ENCODE measurements at regions not wholly inside any gene's neighbourhood (a gene's known extent, or its start where the extent isn't known, plus 50 kb on each side); places are given as distances from the start of the nearest gene placed in this dataset.

DNA sequence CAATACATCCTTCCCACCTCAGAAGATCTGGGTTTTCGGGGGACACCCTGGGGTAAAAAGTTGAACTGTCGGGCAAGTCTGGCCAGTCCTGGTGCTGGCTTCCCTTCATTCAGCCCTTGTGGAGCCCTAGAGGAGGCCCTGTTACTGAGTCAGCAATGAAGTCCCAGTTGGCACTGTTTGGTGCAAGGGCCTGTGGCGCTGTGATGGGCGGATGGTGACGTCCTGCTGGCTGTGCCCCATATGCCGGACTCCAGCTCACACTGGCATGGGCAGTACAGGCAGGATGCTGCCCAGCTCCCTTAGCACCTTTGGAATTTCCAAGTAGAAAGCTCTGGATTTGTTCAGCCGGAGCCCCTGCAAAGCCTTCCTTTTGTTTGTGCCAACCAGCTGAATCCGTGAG is 186.2 kb upstream of the PMEPA1 start:
- no peaks in the 10 kb centered on the region for H3K9me3 Mint-ChIP-seq
- H3K27ac ChIP-seq (ENCODE audit: low read depth, low read length): no peak overlapping the region
- no peak overlapping the region for H3K4me3 Mint-ChIP-seq
- H3K4me3 ChIP-seq (ENCODE audit: low read length): no peak overlapping the region
- H3K4me1 ChIP-seq (ENCODE audit: insufficient read depth, low read length): no peaks in the 10 kb centered on the region
- H3K27ac Mint-ChIP-seq: no peak overlapping the region
- no peaks in the 10 kb centered on the region for H3K9me3 ChIP-seq (ENCODE audit: low read length)
- H3K4me1 Mint-ChIP-seq: no peaks in the 10 kb centered on the region
- no peaks in the 10 kb centered on the region for H3K36me3 ChIP-seq (ENCODE audit: insufficient read depth, low read length)
- CTCF ChIA-PET: no interaction called here
- no peak for DNase-seq
- H3K36me3 Mint-ChIP-seq: no peaks in the 10 kb centered on the region
- POLR2A ChIA-PET: no interaction called here
- H3K27me3 Mint-ChIP-seq: peaks cover 17 to 34% of the 10 kb centered on the region in 2 donors
- no peaks in the 10 kb centered on the region for H3K27me3 ChIP-seq (ENCODE audit: insufficient read depth, low read length, poor library complexity, severe bottlenecking)

DNA sequence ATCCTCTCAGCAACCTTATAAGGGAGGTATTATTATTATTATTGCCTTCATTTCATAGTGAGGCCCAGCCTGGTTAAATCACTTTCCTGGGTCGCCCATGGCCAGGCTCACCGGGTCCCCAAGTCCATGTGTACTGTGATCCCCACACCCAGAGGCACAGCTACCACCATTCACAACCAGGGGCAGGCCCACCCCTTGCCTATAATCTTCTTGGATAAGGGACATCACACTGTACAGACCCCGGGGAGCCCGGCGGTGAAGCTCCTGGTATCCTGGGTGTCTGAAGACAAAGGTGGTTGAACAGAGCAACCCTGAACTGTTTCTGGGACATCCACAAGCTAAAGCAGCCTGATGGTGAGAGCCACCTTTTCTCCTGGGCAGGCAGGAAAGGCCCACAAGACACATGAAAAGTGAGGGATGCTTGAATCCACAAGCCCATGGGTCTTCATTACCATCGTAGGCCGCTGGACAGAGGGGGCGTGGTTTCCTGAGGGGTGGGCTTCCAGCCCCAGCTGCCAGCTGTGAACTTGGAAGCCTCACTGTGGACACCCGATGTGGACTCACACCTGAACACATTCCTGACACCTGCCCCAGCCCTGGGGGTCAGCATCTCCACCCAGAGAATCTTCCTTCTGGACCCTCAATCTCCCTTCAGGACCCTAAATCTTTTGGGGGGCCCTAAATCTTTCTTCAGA is 185.5 kb upstream of the PMEPA1 start:
- Histone ChIP-seq H3K36me3 (ENCODE audit: insufficient read depth, low read length) (no peaks in the 10 kb centered on the region), H3K27ac (ENCODE audit: low read depth, low read length) (no peak overlapping the region), H3K4me3 (ENCODE audit: low read length) (no peak overlapping the region), H3K9me3 (ENCODE audit: low read length) (no peaks in the 10 kb centered on the region), H3K27me3 (ENCODE audit: insufficient read depth, low read length, poor library complexity, severe bottlenecking) (no peaks in the 10 kb centered on the region), H3K4me1 (ENCODE audit: insufficient read depth, low read length) (no peaks in the 10 kb centered on the region)
- no peaks in the 10 kb centered on the region for H3K4me1 Mint-ChIP-seq
- H3K4me3 Mint-ChIP-seq: no peak overlapping the region
- H3K36me3 Mint-ChIP-seq: no peaks in the 10 kb centered on the region
- POLR2A ChIA-PET: no interaction called here
- no peaks in the 10 kb centered on the region for H3K9me3 Mint-ChIP-seq
- peaks cover 13 to 30% of the 10 kb centered on the region in 2 donors for H3K27me3 Mint-ChIP-seq
- CTCF ChIA-PET: no interaction called here
- peak overlapping the region in 1 of 8 donors; percentile 65 for H3K27ac Mint-ChIP-seq
- no peak for DNase-seq

DNA sequence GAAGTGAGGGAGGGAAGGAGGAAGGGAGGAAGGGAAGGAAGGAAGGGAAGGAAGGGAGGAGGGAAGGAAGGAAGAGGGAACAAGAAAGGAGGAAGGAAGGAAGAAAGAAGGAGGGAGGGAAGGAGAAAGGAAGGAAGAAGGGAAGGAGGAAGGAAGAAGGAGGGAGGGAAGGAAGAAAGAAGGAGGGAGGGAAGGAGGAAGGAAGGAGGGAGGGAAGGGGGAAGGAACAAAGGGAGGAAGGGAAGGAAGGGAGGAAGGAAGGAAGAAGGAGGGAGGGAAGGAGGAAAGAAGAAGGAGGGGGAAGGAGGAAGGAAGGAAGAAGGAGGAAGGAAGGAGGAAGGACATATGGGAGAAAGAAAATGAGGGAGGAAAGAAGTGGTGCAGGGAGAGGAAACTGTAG is 184.7 kb upstream of the PMEPA1 start:
- Histone ChIP-seq H3K27me3 (ENCODE audit: insufficient read depth, low read length, poor library complexity, severe bottlenecking) (no peaks in the 10 kb centered on the region), H3K27ac (ENCODE audit: low read depth, low read length) (no peak overlapping the region), H3K4me3 (ENCODE audit: low read length) (no peak overlapping the region), H3K9me3 (ENCODE audit: low read length) (no peaks in the 10 kb centered on the region), H3K4me1 (ENCODE audit: insufficient read depth, low read length) (no peaks in the 10 kb centered on the region), H3K36me3 (ENCODE audit: insufficient read depth, low read length) (no peaks in the 10 kb centered on the region)
- DNase-seq: no peak
- H3K4me3 Mint-ChIP-seq: no peak overlapping the region
- no peaks in the 10 kb centered on the region for H3K36me3 Mint-ChIP-seq
- no peaks in the 10 kb centered on the region for H3K9me3 Mint-ChIP-seq
- peaks cover 13 to 32% of the 10 kb centered on the region in 2 donors for H3K27me3 Mint-ChIP-seq
- no peak overlapping the region for H3K27ac Mint-ChIP-seq
- CTCF ChIA-PET: no interaction called here
- POLR2A ChIA-PET: no interaction called here
- H3K4me1 Mint-ChIP-seq: no peaks in the 10 kb centered on the region

DNA sequence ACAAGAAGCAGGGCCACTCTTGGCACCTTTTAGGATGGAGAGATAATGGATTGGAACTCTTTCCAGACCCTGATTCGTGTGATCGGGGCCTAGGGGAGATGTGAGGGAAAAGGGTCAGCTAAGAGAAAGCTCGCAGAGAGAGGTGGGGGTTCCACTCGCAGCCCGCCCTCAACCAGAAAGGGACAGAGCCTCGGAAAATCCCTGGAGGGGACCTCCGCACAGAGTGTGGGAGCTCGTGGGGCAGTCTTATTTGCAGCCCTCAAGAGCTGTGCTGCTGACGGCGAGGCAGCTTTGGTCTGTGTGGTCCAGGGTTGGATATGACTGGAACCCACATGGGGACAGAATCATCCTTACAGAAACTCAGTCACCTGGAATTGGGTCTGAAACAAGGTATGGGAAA is 184.3 kb upstream of the PMEPA1 start:
- no peaks in the 10 kb centered on the region for H3K27me3 ChIP-seq (ENCODE audit: insufficient read depth, low read length, poor library complexity, severe bottlenecking)
- H3K9me3 ChIP-seq (ENCODE audit: low read length): no peaks in the 10 kb centered on the region
- DNase-seq: no peak
- Mint-ChIP-seq H3K4me3 (no peak overlapping the region), H3K27me3 (peaks cover 13 to 28% of the 10 kb centered on the region in 2 donors), H3K27ac (no peak overlapping the region), H3K36me3 (no peaks in the 10 kb centered on the region), H3K4me1 (no peaks in the 10 kb centered on the region), H3K9me3 (no peaks in the 10 kb centered on the region)
- no peak overlapping the region for H3K27ac ChIP-seq (ENCODE audit: low read depth, low read length)
- CTCF ChIA-PET: no interaction called here
- POLR2A ChIA-PET: no interaction called here
- no peaks in the 10 kb centered on the region for H3K36me3 ChIP-seq (ENCODE audit: insufficient read depth, low read length)
- no peaks in the 10 kb centered on the region for H3K4me1 ChIP-seq (ENCODE audit: insufficient read depth, low read length)
- no peak overlapping the region for H3K4me3 ChIP-seq (ENCODE audit: low read length)

DNA sequence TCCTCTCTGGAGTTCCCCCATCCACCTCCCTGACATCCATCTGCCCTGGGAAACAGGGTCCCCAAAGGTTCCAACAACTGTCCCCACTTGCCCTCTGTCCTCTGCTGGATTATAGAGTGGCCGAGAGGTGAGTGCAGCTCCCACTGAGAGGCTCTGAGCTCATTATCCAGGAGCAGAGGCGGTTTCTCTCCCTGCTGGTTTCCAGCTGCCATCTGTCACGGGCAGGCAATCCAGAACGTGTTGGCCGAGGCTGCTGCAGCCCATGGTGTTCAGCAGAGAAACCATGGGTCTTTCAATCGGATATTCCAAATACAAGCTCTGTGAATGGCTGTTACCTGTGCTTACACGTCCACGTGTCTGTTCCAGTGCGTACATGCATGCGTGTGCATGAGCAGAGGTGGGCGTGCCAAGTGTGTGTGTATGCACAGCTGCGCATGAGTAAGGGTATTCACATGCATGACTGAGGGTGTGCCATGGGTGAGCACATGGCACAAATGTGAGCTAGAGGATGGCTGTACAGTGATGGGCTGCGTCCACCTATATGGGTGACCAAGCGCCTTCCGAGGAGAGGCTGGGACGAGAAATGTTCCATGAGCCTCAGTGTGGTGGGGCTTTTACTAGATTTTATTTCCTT is 183.7 kb upstream of the PMEPA1 start:
- no peaks in the 10 kb centered on the region for H3K36me3 ChIP-seq (ENCODE audit: insufficient read depth, low read length)
- ChIA-PET POLR2A (no interaction called here), CTCF (no interaction called here)
- H3K4me1 ChIP-seq (ENCODE audit: insufficient read depth, low read length): no peaks in the 10 kb centered on the region
- no peaks in the 10 kb centered on the region for H3K36me3 Mint-ChIP-seq
- no peak overlapping the region for H3K4me3 Mint-ChIP-seq
- no peaks in the 10 kb centered on the region for H3K9me3 ChIP-seq (ENCODE audit: low read length)
- H3K4me1 Mint-ChIP-seq: no peaks in the 10 kb centered on the region
- peaks cover 8 to 23% of the 10 kb centered on the region in 2 donors for H3K27me3 Mint-ChIP-seq
- H3K27me3 ChIP-seq (ENCODE audit: insufficient read depth, low read length, poor library complexity, severe bottlenecking): no peaks in the 10 kb centered on the region
- no peak overlapping the region for H3K4me3 ChIP-seq (ENCODE audit: low read length)
- H3K9me3 Mint-ChIP-seq: no peaks in the 10 kb centered on the region
- no peak for DNase-seq
- H3K27ac ChIP-seq (ENCODE audit: low read depth, low read length): no peak overlapping the region
- no peak overlapping the region for H3K27ac Mint-ChIP-seq

DNA sequence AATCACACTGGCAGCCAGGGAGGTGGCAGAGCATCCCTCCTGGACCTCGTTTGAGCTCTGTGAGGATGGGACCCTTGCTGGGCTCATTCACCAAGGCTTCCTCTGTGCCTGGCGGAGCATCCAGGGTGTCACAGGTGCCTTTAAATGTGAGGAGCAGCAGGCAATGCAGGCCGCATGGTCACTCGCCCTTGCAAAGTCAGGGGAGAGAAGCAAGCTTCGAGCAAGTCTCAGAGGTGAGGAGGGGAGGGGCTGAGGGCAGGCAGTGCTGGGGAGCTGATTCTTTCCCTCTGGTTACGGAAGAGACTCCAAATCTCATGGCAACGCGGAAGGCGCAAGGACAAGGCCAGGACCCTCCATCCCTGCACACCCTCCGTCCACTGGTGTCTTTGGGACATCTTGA is 182.7 kb upstream of the PMEPA1 start:
- no peak overlapping the region for H3K4me3 Mint-ChIP-seq
- H3K27ac ChIP-seq (ENCODE audit: low read depth, low read length): no peak overlapping the region
- ChIA-PET CTCF (no interaction called here), POLR2A (no interaction called here)
- H3K4me1 ChIP-seq (ENCODE audit: insufficient read depth, low read length): no peaks in the 10 kb centered on the region
- H3K27me3 Mint-ChIP-seq: peaks cover 5 to 23% of the 10 kb centered on the region in 2 donors
- H3K4me1 Mint-ChIP-seq: no peaks in the 10 kb centered on the region
- H3K27ac Mint-ChIP-seq: no peak overlapping the region
- H3K9me3 ChIP-seq (ENCODE audit: low read length): no peaks in the 10 kb centered on the region
- no peak for DNase-seq
- peaks cover 0 to 4% (median 0%) of the 10 kb centered on the region in 5 donors for H3K9me3 Mint-ChIP-seq
- H3K27me3 ChIP-seq (ENCODE audit: insufficient read depth, low read length, poor library complexity, severe bottlenecking): no peaks in the 10 kb centered on the region
- no peak overlapping the region for H3K4me3 ChIP-seq (ENCODE audit: low read length)
- H3K36me3 Mint-ChIP-seq: no peaks in the 10 kb centered on the region
- H3K36me3 ChIP-seq (ENCODE audit: insufficient read depth, low read length): no peaks in the 10 kb centered on the region

DNA sequence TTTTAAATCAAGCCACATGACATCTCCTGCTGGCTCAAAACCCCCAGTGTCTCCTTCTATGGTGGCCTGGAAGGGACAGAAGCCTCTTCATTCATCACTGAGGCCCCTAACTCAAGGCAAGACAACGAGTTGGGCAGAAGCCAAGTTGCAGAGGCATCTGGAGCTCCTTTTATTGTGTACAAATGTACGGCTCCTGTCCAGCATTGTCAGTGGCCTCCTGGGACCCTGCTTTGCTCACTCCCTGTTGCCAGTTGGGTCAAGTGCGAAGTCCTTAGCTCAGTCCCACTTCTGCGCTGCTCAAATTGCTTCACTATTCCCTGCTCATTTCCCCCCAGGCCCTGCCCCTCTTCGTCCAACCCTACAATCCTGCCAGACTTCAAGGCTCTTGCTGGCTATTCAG is 181.2 kb upstream of the PMEPA1 start:
- Histone ChIP-seq H3K4me3 (ENCODE audit: low read length) (no peak overlapping the region), H3K36me3 (ENCODE audit: insufficient read depth, low read length) (no peaks in the 10 kb centered on the region), H3K27ac (ENCODE audit: low read depth, low read length) (no peak overlapping the region), H3K27me3 (ENCODE audit: insufficient read depth, low read length, poor library complexity, severe bottlenecking) (no peaks in the 10 kb centered on the region), H3K4me1 (ENCODE audit: insufficient read depth, low read length) (no peaks in the 10 kb centered on the region), H3K9me3 (ENCODE audit: low read length) (no peaks in the 10 kb centered on the region)
- H3K36me3 Mint-ChIP-seq: no peaks in the 10 kb centered on the region
- no peak for DNase-seq
- H3K27ac Mint-ChIP-seq: no peak overlapping the region
- ChIA-PET CTCF (no interaction called here), POLR2A (no interaction called here)
- H3K9me3 Mint-ChIP-seq: peaks cover 0 to 8% (median 2%) of the 10 kb centered on the region in 5 donors
- no peak overlapping the region for H3K4me3 Mint-ChIP-seq
- peaks cover 4 to 23% of the 10 kb centered on the region in 2 donors for H3K27me3 Mint-ChIP-seq
- no peaks in the 10 kb centered on the region for H3K4me1 Mint-ChIP-seq

DNA sequence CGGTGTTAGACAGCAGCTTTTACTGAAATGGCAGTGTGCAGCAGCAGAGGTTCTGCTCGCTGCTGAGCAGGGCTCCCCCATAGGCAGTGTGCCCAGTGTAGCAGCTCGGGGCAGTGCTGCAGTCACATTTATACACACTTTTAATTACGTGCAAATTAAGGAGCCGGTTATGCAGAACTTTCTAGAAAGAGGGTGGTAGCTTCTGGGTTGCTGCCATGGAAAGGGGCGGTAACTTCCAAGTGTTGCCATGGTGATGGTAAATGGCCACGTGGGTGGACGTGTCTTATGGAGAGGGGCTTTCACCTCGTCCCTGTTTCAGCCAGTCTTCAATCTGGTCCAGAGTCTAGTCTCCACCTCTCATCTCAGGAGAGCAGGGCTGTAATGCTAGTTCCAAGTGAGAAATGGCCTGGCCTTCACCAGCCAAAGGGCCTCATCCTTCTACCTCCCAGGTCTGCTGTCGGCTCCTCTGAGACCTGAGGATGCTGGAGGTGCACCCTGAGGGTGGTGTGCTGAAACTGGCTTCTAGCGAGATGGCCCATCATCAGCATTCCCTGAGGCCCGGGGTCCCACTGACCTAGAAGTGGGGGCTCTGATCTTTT is 180.5 kb upstream of the PMEPA1 start:
- Mint-ChIP-seq H3K27me3 (peaks cover 4 to 23% of the 10 kb centered on the region in 2 donors), H3K4me1 (no peaks in the 10 kb centered on the region), H3K27ac (no peak overlapping the region), H3K9me3 (peaks cover 0 to 8% (median 2%) of the 10 kb centered on the region in 5 donors), H3K4me3 (no peak overlapping the region), H3K36me3 (no peaks in the 10 kb centered on the region)
- ChIA-PET POLR2A (no interaction called here), CTCF (no interaction called here)
- DNase-seq: no peak
- H3K4me3 ChIP-seq (ENCODE audit: low read length): no peak overlapping the region
- H3K27ac ChIP-seq (ENCODE audit: low read depth, low read length): no peak overlapping the region
- no peaks in the 10 kb centered on the region for H3K27me3 ChIP-seq (ENCODE audit: insufficient read depth, low read length, poor library complexity, severe bottlenecking)
- H3K9me3 ChIP-seq (ENCODE audit: low read length): no peaks in the 10 kb centered on the region
- no peaks in the 10 kb centered on the region for H3K4me1 ChIP-seq (ENCODE audit: insufficient read depth, low read length)
- no peaks in the 10 kb centered on the region for H3K36me3 ChIP-seq (ENCODE audit: insufficient read depth, low read length)
